ENCODE measurements at regions not wholly inside any gene's neighbourhood (a gene's known extent, or its start where the extent isn't known, plus 50 kb on each side); places are given as distances from the start of the nearest gene placed in this dataset.

DNA sequence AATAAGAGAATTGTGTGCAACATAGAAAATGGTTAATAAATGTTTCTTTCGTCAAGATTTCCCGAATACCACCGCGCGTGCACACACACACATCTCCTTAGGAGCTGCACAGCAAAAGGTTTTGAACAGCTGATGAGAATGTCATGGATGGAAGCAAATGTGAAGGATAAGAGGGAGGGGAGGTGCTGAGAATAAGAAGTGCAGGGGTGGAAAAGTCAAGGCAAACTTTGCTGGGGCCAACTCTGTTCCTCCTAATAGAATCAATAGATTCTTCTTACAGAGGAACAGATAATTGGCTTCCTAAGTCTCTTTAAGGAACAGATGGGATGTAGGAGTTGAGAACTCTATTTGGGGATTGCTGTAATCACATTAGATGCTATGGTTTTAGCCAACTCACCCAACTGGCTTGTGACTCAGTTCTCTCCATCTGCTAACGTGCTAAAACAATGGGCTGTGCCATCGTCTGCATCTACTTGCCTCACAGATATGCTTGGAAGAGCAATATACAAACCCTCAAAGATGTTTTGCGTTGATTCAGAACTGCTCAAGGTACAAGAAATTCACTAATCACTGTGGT lies 408.2 kb upstream of the CELF2 start:
- WGBS (ENCODE audit: low lambda C conversion rate, missing lambda C conversion rate): 95% methylated on average over 8 of the region's 8 CpGs
- no peaks in the 10 kb centered on the region for H3K79me2 ChIP-seq
- no peaks in the 10 kb centered on the region for H3K36me3 ChIP-seq (replicated peaks; ENCODE audit: insufficient read depth, low read depth)

GRCh38 chr10:10610171-10610570 lies 407.5 kb upstream of the CELF2 start:
- H3K4me2 ChIP-seq: no peak overlapping the region
- H4K20me1 ChIP-seq (ENCODE audit: insufficient read depth, poor library complexity, severe bottlenecking): no peaks in the 10 kb centered on the region
- H3K9me2 ChIP-seq (replicated peaks; ENCODE audit: insufficient read depth): no peaks in the 10 kb centered on the region
- no peak overlapping the region for H3K4me3 ChIP-seq
- peaks cover 7% of the 10 kb centered on the region for H3K4me1 ChIP-seq (ENCODE audit: insufficient read depth)
- no peaks in the 10 kb centered on the region for H3K79me2 ChIP-seq
- H3K9me3 ChIP-seq (ENCODE audit: low read depth): no peaks in the 10 kb centered on the region
- H3K36me3 ChIP-seq (replicated peaks; ENCODE audit: insufficient read depth, low read depth): no peaks in the 10 kb centered on the region
- no peaks in the 10 kb centered on the region for H3K27me3 ChIP-seq
- DNase-seq (ENCODE audit: low spot score): no peak
- H3K27ac ChIP-seq: no peak overlapping the region
- 97% methylated on average over 1 of the region's 1 CpG for WGBS (ENCODE audit: low lambda C conversion rate, missing lambda C conversion rate)
- H2AFZ ChIP-seq: no peak overlapping the region
- TF ChIP-seq EZH2 (IDR thresholded peaks at IDR 0.05; ENCODE audit: borderline replicate concordance) (no peak), CTCF (IDR thresholded peaks at IDR 0.05; ENCODE audit: poor library complexity) (no peak), EZH2phosphoT487 (IDR thresholded peaks at IDR 0.05; ENCODE audit: low read depth, severe bottlenecking, unreplicated experiment) (no peak)

More for the DNA sequence above, 408.2 kb upstream of the CELF2 start:
- H3K4me1 ChIP-seq (ENCODE audit: insufficient read depth): peaks cover 7% of the 10 kb centered on the region
- H3K27me3 ChIP-seq: no peaks in the 10 kb centered on the region
- TF ChIP-seq EZH2phosphoT487 (IDR thresholded peaks at IDR 0.05; ENCODE audit: low read depth, severe bottlenecking, unreplicated experiment) (no peak), EZH2 (IDR thresholded peaks at IDR 0.05; ENCODE audit: borderline replicate concordance) (no peak), CTCF (IDR thresholded peaks at IDR 0.05; ENCODE audit: poor library complexity) (no peak)
- no peaks in the 10 kb centered on the region for H3K9me2 ChIP-seq (replicated peaks; ENCODE audit: insufficient read depth)
- H2AFZ ChIP-seq: no peak overlapping the region
- no peak overlapping the region for H3K4me3 ChIP-seq
- no peak overlapping the region for H3K4me2 ChIP-seq
- H4K20me1 ChIP-seq (ENCODE audit: insufficient read depth, poor library complexity, severe bottlenecking): no peaks in the 10 kb centered on the region
- no peak overlapping the region for H3K27ac ChIP-seq
- no peak for DNase-seq (ENCODE audit: low spot score)
- H3K9me3 ChIP-seq (ENCODE audit: low read depth): no peaks in the 10 kb centered on the region

GRCh38 chr10:10612151-10612550 lies 405.5 kb upstream of the CELF2 start:
- no peak overlapping the region for H3K4me3 ChIP-seq
- no peaks in the 10 kb centered on the region for H3K4me1 ChIP-seq (ENCODE audit: insufficient read depth)
- whole genome bisulfite sequencing (ENCODE audit: low lambda C conversion rate, missing lambda C conversion rate): 87% methylated on average over 3 of the region's 3 CpGs
- no peak overlapping the region for H2AFZ ChIP-seq
- DNase-seq (ENCODE audit: low spot score): no peak
- no peaks in the 10 kb centered on the region for H3K36me3 ChIP-seq (replicated peaks; ENCODE audit: insufficient read depth, low read depth)
- no peaks in the 10 kb centered on the region for H4K20me1 ChIP-seq (ENCODE audit: insufficient read depth, poor library complexity, severe bottlenecking)
- no peaks in the 10 kb centered on the region for H3K9me3 ChIP-seq (ENCODE audit: low read depth)
- H3K79me2 ChIP-seq: no peaks in the 10 kb centered on the region
- no peak overlapping the region for H3K27ac ChIP-seq
- H3K9me2 ChIP-seq (replicated peaks; ENCODE audit: insufficient read depth): no peaks in the 10 kb centered on the region
- H3K27me3 ChIP-seq: no peaks in the 10 kb centered on the region
- no peak for TF ChIP-seq EZH2 (IDR thresholded peaks at IDR 0.05; ENCODE audit: borderline replicate concordance)
- no peak for TF ChIP-seq EZH2phosphoT487 (IDR thresholded peaks at IDR 0.05; ENCODE audit: low read depth, severe bottlenecking, unreplicated experiment)
- TF ChIP-seq CTCF (IDR thresholded peaks at IDR 0.05; ENCODE audit: poor library complexity): no peak
- H3K4me2 ChIP-seq: no peak overlapping the region
